ENCODE measurements at regions not wholly inside any gene's neighbourhood (a gene's known extent, or its start where the extent isn't known, plus 50 kb on each side); places are given as distances from the start of the nearest gene placed in this dataset.

GRCh38 chr7:25950488-25951413 lies 201.2 kb upstream of the NFE2L3 start:
- TF ChIP-seq CTCF (conservative IDR thresholded peaks at IDR 0.05; ENCODE audit: low read depth, low read length), result no peak
- no peak for TF ChIP-seq EZH2 (IDR thresholded peaks at IDR 0.05; ENCODE audit: borderline replicate concordance, low read depth, low read length, poor library complexity, severe bottlenecking)
